NCI-H2029 (cell line): ENCODE measurements at regions not wholly inside any gene's neighbourhood (a gene's known extent, or its start where the extent isn't known, plus 50 kb on each side); places are given as distances from the start of the nearest gene placed in this dataset.

Experiments used
- DNase-seq: peaks from one replicate; lab custom pipeline; 2025; lab: John Stamatoyannopoulos, UW

DNA sequence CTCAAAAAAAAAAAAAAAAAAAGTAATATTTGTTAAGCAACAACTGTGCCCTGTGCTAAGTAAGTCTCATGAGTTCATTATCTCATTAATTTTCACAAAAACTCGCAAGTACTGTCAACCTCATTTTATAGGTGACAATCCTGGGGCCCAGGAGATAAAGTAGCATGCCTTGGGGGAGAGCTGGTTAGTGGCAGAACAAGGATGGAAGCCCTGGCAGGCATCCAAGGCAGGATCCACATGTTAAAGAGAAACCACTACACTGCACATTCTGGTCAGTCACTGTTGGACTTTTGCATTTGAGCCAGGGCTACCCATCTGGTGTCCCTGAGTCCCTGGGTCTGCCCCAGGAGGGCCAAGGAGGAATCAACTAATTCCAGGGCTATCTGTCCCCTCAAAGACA is 54.6 kb downstream of the ZFP36L2 start:
- DNase-seq = no peak

DNA sequence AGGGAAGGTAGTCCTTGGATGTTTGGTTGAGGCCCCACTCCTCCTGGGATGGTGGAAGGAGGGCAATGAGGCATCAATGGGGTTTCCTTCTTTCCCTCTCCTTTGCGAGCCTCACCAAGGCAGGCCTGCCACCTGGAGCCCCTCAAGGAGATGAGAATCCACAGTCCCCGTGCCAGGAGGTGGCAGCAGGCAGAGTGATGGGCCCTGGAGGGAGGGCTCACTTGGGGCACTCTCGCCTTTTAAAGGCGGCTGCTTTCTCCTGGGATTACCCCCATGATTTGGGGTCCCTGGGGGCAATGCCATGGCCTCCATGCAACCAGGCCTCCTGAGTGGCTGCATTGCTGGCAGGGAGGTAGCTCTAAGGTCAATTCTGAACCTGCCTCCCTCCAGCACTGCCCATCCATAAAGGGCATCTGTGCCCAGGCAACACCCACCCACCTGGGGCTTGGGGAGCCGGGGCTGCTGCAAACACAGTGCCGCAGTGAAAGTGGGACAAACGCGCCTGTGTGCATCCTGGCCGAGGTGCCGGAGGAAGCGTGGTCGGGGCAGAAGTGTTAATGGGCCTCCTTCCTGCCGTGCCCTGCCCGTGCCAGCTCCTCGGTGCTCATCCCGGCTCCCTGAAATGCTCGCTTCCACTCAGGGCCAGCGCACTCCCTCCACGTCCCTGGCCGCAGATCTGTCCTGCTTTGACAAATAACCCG is 55.9 kb downstream of the ZFP36L2 start:
- no peak for DNase-seq

DNA sequence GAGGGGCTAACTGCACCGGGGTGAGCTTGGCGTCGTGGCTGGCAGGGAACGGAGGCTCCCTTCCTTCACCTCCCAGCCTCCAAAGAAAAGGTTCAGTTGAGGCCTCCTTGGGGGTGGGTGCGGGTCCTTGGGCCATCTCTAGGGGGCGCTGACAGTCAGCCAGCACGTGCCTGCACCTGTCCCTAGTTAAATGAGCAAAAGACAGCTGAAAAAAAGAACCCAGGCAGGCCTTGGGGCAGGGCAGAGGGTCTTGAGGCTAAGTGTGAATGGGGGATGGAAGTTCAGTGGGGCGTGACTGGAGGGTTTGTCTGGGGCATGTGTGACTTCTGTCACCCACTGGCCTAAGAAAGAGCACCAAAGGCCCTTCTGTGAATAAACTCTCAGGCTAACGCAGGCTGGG is 56.4 kb downstream of the ZFP36L2 start:
- no peak for DNase-seq

DNA sequence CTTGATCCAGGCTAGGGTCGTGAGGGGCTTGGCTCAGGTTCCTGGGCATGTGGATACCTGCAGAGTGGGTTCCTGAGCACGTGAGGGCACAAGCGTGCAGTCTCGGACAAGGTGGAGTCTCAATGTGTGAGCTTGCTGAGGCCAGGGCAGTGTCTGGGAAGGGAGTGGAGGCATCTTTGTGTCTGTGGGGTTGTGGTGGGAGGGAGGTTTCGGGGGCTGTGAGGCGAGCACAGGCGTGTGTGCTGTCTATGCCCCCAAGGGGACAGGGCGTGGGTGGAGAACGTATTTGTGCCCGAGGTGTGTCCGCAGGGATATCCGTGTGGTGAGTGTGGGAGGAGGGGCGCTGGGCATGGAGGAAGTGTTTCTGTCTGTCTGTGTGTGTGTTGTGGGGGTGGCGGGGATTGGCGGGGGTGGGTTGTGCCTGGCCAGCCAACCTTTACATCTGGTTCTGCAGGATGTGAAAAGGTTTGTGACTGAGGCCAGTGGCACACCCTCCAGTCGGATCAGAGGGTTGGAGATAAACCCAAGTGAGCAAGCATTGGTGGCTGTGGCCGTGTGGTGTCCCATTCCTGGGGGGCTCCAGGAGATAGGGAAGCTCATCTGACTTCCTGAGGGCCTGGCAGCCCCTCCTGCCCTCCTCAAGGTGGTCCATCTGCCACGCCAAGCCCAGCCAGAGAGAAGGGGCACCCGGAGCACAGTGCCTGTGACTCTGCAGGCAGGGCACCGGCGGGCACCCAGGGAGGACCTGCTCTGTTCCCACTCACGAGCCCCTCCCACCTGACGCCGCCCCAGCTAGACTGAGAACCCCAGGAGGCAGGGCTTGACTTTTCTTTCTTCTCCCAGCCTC is 57.1 kb downstream of the ZFP36L2 start:
- DNase-seq = no peak

DNA sequence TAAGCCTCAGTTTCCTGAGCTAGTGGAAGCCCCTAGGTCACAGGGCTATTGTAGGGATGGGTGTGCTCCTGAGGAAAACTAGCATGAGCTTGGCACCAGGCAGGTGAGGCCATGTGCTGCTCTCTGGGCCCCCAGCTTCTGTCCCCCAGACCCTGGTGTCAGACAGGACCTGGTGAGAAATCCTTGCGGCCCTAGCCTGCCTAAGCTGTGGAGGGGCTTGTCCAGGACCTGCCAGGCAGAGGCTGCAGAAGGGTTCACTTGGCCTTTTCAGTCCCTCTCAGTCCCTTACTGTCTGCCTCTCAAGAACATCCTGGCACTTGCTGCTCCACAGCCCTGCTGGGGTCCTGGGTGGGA is 58.4 kb downstream of the ZFP36L2 start:
- DNase-seq = no peak

DNA sequence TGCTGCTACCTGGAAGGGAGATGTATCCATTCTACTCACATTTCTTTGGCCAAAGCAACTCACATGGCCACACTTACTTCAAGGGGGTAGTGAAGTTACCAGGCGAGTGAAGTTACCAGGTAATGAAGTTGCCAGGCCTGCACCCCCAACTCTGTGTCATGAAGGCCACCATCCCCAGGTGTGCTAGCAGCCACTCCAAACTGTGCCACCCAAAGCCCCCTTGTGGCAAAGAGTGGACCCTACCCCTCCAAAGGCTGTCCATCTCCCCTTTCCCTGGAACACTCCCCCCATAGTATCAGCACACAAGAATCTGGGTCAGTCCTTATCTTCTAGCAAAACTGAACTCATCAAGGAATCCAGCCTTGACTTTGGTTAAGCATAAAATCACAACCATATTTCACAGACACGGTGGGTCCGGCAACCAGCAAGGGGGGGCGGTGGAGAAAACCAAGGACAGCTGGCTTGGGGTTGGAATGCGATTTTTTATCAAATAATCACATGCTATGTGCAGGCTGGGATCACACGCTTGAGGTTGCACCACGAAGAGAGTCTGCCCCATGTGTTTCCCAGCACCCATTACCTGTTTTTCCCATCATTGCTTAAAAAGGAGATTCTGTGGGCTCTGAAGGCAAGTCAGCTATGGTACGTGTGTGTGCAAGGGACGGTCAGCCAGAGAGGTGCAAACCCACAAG is 60.9 kb downstream of the ZFP36L2 start:
- no peak for DNase-seq

DNA sequence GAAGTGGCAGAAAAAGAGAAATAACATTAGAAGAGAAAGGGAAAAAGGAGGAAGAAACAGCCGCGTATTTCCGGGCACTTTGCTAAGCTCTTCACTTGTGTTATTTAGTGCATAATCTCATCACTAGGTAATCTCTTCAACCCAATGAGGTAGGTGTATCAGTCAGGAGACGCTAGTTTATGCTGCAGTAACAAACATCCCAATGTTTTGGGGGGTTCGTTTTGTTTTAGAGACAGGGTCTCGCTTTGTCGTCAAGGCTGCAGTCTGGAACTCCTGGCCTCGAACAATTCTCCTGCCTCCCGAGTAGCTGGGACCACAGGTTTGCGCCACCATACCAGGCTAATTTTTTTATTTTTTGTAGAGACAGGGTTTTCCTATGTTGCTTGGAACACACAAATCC is 61.7 kb downstream of the ZFP36L2 start:
- DNase-seq = no peak

DNA sequence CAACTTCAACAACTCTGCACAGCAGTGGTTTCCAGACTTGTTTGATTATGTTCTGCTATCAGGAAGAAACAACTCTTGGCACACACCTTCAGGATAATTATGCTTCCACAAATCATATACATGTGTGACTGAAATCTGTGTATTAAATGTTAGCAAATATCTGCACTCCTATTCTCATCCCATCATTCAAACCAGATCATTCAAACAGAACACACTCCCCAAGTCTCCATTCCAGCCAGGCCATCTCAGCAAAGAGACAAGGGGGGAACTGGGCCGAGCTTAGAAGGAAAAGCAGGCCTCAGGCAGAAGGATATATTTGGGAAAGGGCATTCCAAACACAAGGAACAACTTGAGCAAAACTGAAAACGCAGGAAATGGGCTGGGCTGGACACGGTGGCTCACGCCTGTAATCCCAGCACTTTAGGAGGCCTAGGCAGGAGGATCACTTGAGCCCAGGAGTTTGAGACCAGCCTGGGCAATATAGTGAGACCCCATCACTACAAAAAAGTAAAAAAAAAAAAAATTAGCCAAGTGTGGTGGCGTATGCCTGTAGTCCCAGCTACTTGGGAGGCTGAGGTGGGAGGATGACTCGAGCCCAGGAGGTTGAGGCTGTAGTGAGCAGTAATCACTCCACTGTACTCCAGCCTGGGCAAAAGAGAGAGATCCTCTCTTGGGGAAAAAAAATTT is 62.7 kb downstream of the ZFP36L2 start:
- no peak for DNase-seq

DNA sequence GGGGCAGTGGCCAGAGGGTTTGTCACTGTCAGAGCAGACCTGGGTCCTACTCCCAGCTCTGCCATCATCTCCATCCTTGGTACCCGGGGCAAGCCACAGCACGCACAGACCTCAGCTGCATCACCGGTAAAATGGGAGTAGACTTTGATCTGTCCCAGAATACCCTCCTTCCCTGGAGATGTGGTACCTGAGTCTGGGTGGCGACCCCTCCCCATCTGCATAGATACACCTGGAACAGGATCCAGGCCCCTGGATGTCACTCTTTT is 64.0 kb downstream of the ZFP36L2 start:
- no peak for DNase-seq

DNA sequence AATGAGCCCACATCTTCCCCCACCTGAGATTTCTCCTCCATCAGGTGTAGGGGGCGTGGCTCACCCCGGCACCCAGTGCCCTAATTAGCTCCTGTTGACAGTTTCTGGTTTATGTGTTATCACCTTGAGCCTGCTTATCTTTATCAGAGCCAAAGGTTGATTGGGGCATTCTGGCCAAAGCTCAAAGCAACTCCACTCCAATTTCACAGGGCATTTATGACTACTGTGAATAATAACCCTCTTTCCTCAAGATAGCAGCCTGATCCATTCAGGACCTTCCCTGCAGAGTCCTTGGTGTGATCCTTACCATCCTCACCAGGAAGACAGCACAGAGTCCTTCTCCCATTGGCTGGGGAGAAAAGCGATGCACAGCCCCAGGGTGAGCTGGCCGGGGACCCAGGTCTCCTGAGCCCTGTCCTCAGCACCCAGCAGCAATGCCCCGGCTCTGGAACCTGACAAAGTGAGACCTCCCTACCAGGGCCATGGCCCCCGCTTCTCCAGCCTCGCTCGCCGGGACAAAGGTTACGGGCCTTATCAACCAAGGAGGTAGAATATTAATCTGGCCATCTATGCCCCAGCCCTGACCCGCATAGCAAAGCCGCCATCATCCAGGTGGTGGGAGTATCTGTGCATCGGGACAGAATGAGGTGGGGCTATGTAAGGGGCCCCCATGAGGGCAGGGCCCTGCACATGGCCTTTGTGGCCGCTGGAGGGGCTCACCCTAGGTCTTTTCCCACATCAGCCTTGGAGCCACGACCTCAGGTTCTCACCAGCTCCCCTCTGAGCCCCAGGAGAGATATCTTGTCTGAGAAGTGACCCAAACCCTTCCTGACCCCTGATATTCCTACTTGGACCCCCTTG is 64.5 kb downstream of the ZFP36L2 start:
- no peak for DNase-seq

DNA sequence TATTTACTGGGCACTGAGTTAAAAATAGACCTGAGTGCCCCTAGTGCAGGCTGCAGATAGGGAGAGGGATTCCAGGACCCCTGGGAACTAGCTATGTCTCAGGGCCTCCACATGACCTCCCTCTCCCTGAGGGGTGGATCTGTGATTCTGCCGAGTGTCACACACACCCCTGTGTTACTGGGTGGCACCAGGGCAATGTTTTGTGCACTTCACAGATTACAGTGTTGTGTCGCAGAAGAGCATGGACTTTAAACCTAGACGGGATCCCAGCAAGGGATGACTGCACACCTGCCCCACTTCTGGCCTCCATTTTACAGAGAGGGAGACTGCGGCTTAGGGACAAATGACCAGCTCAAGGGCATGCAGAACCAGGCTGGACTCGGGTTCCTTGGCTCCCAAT is 65.6 kb downstream of the ZFP36L2 start:
- DNase-seq = no peak

DNA sequence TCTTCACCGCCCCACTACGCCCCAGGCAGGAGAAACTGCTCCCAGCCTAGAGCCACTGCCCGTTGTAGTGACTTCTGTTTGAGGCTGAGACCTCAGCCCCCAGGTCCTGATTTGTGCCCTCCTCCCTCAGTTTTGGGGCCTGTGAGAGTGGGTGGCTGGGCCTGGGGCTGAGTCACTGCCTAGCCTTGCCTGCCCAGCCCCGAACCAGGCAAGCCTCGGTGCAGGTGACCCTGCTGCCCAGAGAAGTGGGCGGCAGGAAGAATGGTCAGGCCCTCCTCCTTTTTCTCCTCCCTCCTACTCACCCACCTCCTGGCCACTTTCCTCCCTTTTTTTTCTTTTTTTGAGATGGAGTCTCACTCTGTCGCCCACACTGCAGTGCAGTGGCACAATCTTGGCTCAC is 66.6 kb downstream of the ZFP36L2 start:
- no peak for DNase-seq

DNA sequence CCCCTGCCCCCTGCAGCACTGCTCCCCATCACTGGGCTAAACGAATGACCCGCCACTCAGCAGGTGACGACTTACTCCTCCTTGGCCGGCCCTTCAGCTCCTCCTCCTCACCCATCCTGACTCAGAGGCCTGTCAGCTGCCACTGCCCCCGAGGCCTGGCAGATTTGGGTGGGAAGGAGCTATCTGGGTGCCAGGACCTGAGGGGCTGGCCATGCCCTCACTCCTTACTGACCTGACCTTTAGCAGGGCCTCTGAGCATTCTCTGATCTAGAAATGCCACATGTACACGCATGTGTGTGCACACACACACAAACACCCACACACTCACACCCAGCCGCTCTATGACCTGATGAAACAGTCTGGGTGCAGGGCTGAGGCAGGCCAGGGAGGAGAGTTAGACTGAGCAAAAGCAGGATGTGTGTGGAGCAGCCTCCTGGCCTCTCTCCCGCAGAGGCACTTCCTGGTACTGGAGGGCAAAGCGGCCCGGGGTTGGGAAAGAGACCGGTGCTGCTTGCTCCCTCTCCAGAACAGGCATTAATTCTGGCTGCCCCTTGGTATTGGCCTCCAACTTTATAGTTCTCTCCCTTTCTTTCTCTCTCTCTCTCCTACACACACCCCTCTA is 68.0 kb downstream of the ZFP36L2 start:
- DNase-seq = no peak

DNA sequence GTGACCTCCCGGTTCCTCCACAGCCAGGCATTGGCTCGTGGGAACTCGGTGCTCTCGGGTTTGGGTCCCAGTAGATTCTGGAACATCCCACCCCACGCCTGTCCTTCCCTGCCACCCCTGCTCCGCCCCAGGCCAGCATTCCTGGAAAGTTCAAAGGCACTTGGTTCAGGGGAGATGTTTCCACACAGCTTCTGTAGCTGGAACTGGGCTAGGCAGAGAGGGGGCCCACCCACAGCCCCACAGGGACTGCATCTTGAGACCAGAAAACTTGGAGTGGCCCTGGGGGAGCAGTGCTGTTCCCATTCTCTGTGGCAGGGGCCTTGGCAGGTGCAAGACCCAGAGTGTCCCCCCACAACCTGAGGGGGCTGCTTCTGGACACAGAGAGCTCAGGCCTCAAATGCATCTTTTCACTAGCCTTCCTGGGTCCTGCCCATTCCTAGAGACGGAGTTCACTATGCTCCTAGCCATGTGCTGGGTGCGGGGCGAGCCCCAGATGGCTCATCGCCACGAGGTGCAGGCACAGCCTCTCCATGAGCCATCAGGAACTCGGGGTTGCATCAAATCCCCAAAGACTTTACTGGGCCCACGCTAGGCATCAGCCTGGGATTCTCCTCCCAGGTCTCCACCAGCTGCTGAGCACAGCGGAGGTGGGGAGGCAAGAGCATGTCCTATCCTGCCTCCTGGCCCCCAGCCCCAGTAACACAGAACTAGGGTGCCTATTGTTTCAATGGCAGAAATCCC is 68.7 kb downstream of the ZFP36L2 start:
- no peak for DNase-seq

DNA sequence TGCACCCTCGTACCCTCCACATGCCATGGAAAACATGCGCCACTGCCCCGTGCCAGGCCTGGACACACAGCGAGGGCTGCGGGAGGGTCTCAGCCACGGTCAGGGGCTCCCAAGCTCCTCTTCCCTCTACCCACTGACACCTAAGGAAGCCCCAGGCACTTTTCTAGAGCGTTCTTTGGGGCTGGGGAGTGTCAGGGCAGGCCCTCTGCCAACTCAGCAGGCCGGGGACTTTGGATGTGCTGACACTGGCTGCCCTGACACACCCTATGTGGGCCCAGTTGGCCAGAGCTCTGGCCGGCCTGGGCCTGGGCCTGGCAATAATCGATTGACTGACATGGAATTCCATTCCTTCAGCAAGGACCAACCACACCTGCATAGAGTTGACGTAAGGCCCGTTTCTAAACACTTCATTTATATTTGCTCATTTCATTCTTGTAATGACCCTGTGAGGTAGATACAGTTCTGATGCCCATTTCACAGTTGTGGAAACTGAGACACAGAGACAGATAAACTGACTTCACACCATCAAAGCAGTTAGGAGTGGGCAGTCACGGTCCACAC is 70.5 kb downstream of the ZFP36L2 start:
- DNase-seq = no peak

DNA sequence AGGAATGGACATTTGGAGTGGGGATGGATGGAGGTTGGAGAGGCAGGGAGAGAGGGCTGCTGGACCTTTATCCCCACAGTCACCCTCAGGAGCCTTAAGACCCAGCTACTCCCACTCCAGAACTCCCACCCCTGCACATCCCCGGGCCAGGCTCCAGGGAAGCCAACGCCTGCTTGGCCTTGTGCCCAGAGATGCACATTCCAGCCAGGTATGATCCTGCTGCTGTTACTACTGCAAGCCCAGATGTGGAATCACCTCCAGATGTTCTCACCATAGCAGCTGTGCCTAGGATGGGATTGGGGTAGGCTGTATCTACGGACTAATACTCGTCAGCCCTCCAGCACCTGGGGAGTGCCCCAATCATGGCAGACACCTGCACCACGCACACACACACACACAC is 71.7 kb downstream of the ZFP36L2 start:
- DNase-seq = no peak

DNA sequence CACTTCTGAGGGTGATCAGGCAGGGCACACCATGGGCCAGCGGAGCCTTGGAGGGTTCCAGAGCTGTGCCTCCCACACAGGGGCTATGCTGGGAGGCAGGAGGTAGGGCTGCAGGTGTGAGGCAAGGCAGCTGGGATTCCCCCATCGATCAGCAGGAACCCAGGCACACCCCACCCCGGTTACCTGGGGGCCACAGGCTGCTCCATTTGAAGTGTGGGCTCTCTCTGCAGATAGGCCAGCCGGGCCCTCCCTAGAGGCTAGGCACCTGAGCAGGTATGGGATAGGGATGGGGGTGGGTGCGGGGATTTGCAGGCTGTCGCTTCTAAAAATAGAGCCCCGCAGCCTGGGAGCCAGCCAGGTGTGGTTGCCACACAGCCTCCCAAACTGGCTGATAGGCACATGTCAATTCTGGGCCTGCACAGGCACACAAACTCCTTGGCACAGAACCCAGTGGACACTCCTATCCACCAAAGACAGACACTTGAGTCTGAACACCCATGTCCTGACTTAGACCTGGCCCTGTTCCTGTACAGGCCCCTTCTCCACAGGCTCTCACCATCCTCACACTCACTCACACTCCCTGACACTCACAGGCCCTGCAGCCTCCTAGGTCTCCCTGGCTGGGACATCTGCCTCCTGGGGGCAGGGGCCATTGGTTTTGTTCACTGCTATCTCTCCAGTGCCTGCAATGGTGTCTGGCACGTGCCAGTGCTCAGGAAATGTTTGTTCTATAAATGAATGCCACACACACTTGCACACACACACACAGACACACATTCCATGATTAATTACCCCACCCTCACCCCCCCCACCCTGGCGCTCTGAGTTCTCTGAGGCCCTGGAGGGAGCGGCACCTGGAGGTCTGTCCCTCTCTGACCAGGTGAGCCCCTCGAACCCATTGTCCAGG is 73.4 kb downstream of the ZFP36L2 start:
- DNase-seq = peak; percentile 36

DNA sequence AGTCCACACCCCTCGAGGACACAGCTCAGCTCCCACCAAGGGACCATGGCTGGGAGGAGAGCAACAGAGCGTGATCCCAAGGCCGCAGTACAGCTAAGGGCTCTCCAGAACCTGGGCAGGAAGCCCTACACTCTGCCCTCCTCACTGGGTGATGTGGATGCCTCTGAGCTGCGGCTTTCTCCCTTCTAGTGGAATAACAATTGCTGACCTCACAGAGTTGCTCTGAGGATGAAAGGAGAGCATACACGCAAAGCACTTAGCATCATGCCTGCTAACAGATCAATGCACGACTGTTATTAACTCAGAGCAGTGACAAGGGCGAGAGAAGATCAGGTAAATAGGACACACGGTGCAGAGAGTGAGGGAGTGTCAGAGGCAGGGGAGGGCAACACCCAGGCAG is 74.2 kb downstream of the ZFP36L2 start:
- no peak for DNase-seq

DNA sequence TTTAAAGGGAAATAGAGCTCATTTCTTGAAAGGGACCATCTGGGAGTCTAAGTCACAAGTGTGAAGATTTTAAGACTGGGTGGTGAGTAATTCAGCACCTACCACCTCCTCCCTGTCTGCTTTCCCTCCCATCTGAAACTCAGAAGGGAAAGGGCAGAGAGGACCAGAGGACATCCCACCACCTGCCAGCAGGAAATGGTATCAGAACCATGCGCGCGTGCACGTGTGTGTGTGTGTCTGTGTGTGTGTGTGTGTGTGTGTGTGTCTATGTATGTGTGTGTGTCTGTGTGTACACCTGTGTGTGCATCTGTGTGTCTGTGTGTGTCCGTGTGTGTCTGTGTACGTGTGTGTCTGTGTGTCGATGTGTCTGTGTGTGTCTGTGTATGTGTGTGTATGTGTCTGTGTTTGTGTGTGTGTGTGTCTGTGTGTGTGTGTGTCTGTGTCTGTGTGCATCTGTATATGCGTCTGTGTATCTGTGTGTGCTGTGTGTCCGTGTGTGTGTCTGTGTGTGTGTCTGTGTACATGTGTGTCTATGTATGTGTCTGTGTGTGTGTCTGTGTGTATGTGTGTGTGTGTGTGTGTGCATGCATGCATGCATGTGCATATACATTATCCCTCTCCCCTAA is 76.8 kb downstream of the ZFP36L2 start:
- DNase-seq = no peak
